ENCODE measurements at regions not wholly inside any gene's neighbourhood (a gene's known extent, or its start where the extent isn't known, plus 50 kb on each side); places are given as distances from the start of the nearest gene placed in this dataset.

- TF ChIP-seq POLR2A (IDR thresholded peaks at IDR 0.05), result no peak
- no peak for TF ChIP-seq CTCF (IDR thresholded peaks at IDR 0.05)
Observed at GRCh38 chr15:39358441-39359041, 222.3 kb upstream of the THBS1 start.

All from lower leg skin (tissue), 3 donors.